ENCODE measurements at regions not wholly inside any gene's neighbourhood (a gene's known extent, or its start where the extent isn't known, plus 50 kb on each side); places are given as distances from the start of the nearest gene placed in this dataset.

DNA sequence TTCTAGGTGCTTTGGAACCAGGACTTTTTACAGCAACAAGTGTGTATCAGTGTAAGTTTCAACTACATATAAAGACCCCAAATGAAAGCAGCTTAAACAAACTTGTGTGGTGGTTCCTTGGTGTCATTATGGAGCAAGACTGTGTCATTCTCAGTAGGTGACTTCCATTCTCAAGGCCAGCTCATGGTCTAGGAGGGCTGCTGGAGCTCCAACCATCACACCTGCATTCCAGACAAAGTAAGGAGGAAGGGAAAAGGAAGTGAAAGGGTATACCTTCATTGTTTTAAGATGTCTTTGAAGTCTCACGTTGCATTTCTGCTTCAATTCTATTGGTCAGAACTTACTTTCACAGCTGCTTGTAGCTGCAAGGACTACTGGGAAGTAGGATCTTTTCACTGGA is 188.6 kb downstream of the C1orf94 start:
- TF ChIP-seq, protein P1, sequence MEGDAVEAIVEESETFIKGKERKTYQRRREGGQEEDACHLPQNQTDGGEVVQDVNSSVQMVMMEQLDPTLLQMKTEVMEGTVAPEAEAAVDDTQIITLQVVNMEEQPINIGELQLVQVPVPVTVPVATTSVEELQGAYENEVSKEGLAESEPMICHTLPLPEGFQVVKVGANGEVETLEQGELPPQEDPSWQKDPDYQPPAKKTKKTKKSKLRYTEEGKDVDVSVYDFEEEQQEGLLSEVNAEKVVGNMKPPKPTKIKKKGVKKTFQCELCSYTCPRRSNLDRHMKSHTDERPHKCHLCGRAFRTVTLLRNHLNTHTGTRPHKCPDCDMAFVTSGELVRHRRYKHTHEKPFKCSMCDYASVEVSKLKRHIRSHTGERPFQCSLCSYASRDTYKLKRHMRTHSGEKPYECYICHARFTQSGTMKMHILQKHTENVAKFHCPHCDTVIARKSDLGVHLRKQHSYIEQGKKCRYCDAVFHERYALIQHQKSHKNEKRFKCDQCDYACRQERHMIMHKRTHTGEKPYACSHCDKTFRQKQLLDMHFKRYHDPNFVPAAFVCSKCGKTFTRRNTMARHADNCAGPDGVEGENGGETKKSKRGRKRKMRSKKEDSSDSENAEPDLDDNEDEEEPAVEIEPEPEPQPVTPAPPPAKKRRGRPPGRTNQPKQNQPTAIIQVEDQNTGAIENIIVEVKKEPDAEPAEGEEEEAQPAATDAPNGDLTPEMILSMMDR (IDR thresholded peaks at IDR 0.05) = no peak
- TF ChIP-seq EP300 (IDR thresholded peaks at IDR 0.05) (no peak), POLR2AphosphoS5 (IDR thresholded peaks at IDR 0.05) (no peak)
